Activated CD8-positive, alpha-beta memory T cell treated with anti-CD3 and anti-CD28 coated beads for 4 hours (primary cell): ENCODE measurements at regions not wholly inside any gene's neighbourhood (a gene's known extent, or its start where the extent isn't known, plus 50 kb on each side); places are given as distances from the start of the nearest gene placed in this dataset.
"Not testable (repeated sequence)": the region's sequence is repeated elsewhere in the genome, so short reads cannot be mapped to it uniquely, and the experiment has no call there.

Source experiments
- DNase-seq, 2 donors: peaks; one replicate each; pipeline ENCODE4 v3.0.0-alpha.2; 2020; ENCODE audit warnings: low read depth in 2 of 2

- DNase-seq = no peak
Observed at GRCh38 chr13:110809871-110810486, 96.5 kb downstream of the ING1 start.

- DNase-seq = no peak
Observed at GRCh38 chr13:110811008-110811720, 97.7 kb downstream of the ING1 start.

GRCh38 chr13:110811771-110812120 lies 98.2 kb downstream of the ING1 start:
- no peak for DNase-seq

- no peak for DNase-seq
Observed at GRCh38 chr13:110812121-110812868, 98.8 kb downstream of the ING1 start.

- DNase-seq = no peak
Observed at GRCh38 chr13:110812869-110813645, 99.6 kb downstream of the ING1 start.

- DNase-seq = no peak
Observed at GRCh38 chr13:110813646-110814624, 100.4 kb downstream of the ING1 start.

GRCh38 chr13:110815471-110816204 lies 99.2 kb downstream of the ANKRD10 start:
- DNase-seq = no peak

- no peak for DNase-seq
Observed at GRCh38 chr13:110816500-110816899, 98.4 kb downstream of the ANKRD10 start.

- DNase-seq = no peak
Observed at GRCh38 chr13:110817143-110817542, 97.7 kb downstream of the ANKRD10 start.

- no peak for DNase-seq
Observed at GRCh38 chr13:110818747-110819146, 96.1 kb downstream of the ANKRD10 start.

GRCh38 chr13:110819203-110820014 lies 95.5 kb downstream of the ANKRD10 start:
- DNase-seq = peak; percentile 51

GRCh38 chr13:110820322-110820721 lies 94.5 kb downstream of the ANKRD10 start:
- no peak for DNase-seq

GRCh38 chr13:110821837-110822668 lies 92.8 kb downstream of the ANKRD10 start:
- DNase-seq = not testable (repeated sequence)

- DNase-seq = no peak
Observed at GRCh38 chr13:110822669-110822945, 92.3 kb downstream of the ANKRD10 start.

- DNase-seq = no peak
Observed at GRCh38 chr13:110824702-110825300, 90.1 kb downstream of the ANKRD10 start.

- DNase-seq = no peak
Observed at GRCh38 chr13:110825516-110825915, 89.4 kb downstream of the ANKRD10 start.

GRCh38 chr13:110826101-110826500 lies 88.8 kb downstream of the ANKRD10 start:
- DNase-seq = no peak
